Motor neuron (in vitro differentiated cells): ENCODE measurements at regions not wholly inside any gene's neighbourhood (a gene's known extent, or its start where the extent isn't known, plus 50 kb on each side); places are given as distances from the start of the nearest gene placed in this dataset.

Experiments
- ATAC-seq, 8 experiments: fragments of 200-7000 bp; cut with Tn5 transposase; replicated peaks in 6 of 8; 2 replicates each; pipeline ENCODE4 v1.8.0; 2021; ENCODE audit warnings: mild to moderate bottlenecking in 8 of 8, moderate library complexity in 8 of 8
- H3K27ac ChIP-seq, 2 donors: fragments of 250-450 bp; sonication (Bioruptor Pico); 2 replicates each; pipeline ENCODE4 v1.9.0; 2021; ENCODE audit warnings: antibody characterized with exemption in 2 of 2, mild to moderate bottlenecking in 2 of 2, moderate library complexity in 1 of 2
- H3K4me1 ChIP-seq, 2 donors: fragments of 250-450 bp; sonication (Bioruptor Pico); replicated peaks in 1 of 2; 2 replicates each; pipeline ENCODE4 v1.6.1; 2021; ENCODE audit warnings: antibody characterized with exemption in 2 of 2, mild to moderate bottlenecking in 2 of 2, moderate library complexity in 1 of 2
- H3K4me3 ChIP-seq, 5 donors: fragments of 250-450 bp; sonication (Bioruptor Pico); 2 replicates each; pipeline ENCODE4 v1.9.0; 2021; ENCODE audit warnings: antibody characterized with exemption in 5 of 5, mild to moderate bottlenecking in 5 of 5, moderate library complexity in 4 of 5
- WGBS, 10 experiments: fragments of 450-650 bp; shearing (Covaris generic); methylation state at CpG; one replicate each; pipeline ENCODE4 v1.0.0; 2022; 5-methylcytosine and 5-hydroxymethylcytosine counted together
- in situ Hi-C, 9 experiments: fragments of 400-800 bp; cut with MboI; loops; one replicate each; pipeline ENCODE4 v1.15.0; 2021; ENCODE audit warnings: low sequenced_read_pairs in 9 of 9, low pct_unique_long_range_greater_than_20kb in 2 of 9; ENCODE audit not compliant: unreplicated experiment in 9 of 9

DNA sequence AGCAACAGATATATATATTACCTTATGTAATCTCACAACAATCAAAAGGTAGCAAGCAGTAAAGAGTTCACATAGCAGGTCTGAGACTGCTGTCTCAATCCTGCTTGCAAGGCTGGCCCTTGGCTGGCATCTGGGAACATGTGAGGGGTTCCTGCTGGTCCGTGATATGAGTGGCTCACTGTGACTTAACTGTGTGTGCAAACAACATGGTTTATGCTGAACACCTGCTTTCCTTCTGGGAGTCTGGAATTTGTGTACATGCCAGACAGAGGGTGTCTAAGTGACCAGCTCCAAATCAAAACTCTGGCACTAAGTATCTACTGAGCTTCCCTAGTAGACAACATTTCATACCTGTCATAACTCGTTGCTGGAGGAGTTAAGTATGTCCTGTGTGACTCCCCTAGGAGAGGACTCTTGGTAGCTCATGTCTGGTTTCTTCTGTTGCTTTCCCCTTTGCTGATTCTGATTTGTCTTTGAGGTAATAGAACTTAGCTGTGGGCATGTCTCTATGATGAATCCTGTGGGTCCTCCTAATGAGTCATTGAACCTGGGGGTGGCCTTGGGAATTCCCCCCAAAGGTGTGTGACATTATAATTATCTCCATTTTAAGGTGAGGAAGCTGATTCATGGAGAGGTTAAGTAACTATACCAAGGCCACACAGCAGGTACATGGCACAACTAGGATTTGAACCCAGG lies 131.6 kb upstream of the NEDD9 start:
- in situ Hi-C loops = no loop called here
- Histone ChIP-seq H3K27ac (no peak overlapping the region), H3K4me1 (no peaks in the 10 kb centered on the region), H3K4me3 (no peak overlapping the region)
- 0 to 100% (median 58%) methylated on average over 1 to 2 of the region's 2 CpGs; no CpG with 5 or more reads in 2 of the 10 experiments for WGBS, 10 experiments
- no peak for ATAC-seq

GRCh38 chr6:11362564-11362963 lies 130.1 kb upstream of the NEDD9 start:
- H3K27ac ChIP-seq = no peak overlapping the region

DNA sequence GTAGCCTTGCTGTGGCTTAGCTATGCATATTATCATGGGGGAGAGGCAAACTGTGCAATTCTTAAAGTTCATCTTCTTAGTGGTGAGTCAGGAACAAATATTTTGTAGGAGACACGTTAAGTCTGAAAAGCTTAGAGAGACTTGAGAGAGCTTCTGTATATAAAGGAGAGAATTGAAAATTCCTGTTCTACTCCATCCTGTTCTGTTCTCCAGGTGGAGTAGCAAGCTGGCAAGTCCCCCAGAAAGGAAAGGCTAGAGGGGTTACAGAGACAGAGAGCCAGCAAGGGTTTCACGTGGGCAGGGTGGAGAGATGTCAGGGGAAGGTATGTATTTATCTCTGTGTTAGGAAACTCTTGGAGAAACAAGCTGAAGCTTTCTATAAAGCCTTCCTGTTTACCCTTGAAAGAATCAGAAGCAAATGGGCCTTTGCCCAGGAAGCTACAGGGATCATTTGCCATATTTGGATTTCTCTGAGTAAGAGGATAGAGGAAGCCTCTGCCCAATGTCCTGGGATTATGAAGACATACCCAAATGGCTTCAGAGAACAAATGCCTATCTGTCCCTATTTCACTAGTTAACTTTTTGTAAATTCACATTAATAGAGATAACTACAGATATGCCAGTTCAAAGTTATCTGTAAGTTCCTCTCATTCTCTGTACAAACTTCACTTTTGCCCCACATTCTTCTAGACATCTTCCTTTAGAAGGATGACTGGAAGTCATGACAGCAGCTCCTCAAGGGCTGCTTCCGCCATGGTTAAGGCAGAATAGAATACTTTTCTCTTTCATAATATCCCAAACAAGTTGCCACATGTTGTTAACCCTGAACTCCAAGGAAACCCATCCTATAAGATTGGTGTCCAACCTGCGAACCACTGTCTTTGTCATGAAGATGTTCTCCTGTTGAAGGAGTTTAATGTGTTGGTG lies 126.7 kb upstream of the NEDD9 start:
- no peak overlapping the region for H3K27ac ChIP-seq
- in situ Hi-C loops = no loop called here
- ATAC-seq = no peak
- WGBS, 10 experiments = 50 to 97% (median 89%) methylated on average over 1 to 4 of the region's 4 CpGs; no CpG with 5 or more reads in 2 of the 10 experiments
- H3K4me3 ChIP-seq = no peak overlapping the region
- peaks cover 2 to 3% of the 10 kb centered on the region in 2 donors for H3K4me1 ChIP-seq

More at GRCh38 chr6:11362564-11362963, 130.1 kb upstream of the NEDD9 start:
- Histone ChIP-seq H3K4me1 (no peaks in the 10 kb centered on the region), H3K4me3 (no peak overlapping the region)
- in situ Hi-C loops = no loop called here
- no peak for ATAC-seq
- WGBS, 10 experiments = 25 to 100% (median 100%) methylated on average over 1 of the region's 1 CpG; no CpG with 5 or more reads in 4 of the 10 experiments

DNA sequence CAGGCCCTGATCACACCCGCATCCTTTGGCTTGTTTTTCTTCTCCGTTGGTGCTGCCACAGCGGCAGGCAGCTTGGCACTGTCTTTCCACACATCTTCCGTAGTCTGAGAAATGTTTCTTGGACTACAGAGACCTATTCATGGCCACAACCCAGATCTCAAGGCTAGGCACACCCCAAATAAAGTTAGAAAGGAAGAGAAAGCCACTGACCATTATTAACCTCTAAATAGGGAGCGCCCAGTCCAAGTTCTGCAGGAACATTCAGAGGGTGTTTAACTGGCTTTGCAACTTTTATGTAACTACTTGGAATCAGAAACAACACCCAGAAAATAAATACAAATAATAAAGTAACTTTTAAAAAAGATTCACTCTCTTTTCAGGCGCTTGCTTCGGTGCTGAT lies 124.8 kb upstream of the NEDD9 start:
- in situ Hi-C loops = no loop called here
- Histone ChIP-seq H3K4me3 (no peak overlapping the region), H3K27ac (no peak overlapping the region), H3K4me1 (peaks cover 4 to 6% of the 10 kb centered on the region in 2 donors)
- WGBS, 10 experiments = 80 to 100% (median 95%) methylated on average over 2 to 6 of the region's 7 CpGs; no CpG with 5 or more reads in 2 of the 10 experiments
- no peak for ATAC-seq

GRCh38 chr6:11356404-11357155 lies 124.1 kb upstream of the NEDD9 start:
- WGBS, 10 experiments = 53 to 94% (median 80%) methylated on average over 1 to 7 of the region's 11 CpGs; no CpG with 5 or more reads in 1 of the 10 experiments
- peak in 1 of 8 experiments; percentile 34 for ATAC-seq

GRCh38 chr6:11353921-11354389 lies 121.5 kb upstream of the NEDD9 start:
- H3K27ac ChIP-seq = peak overlapping the region in 1 of 2 donors; percentile 28
- ATAC-seq = peak in 5 of 8 experiments; percentile 32 to 91 (median 68)
- in situ Hi-C loops = no loop called here
- peaks cover 4 to 6% of the 10 kb centered on the region in 2 donors for H3K4me1 ChIP-seq
- WGBS, 10 experiments = 0 to 63% (median 24%) methylated on average over 1 to 6 of the region's 6 CpGs
- no peak overlapping the region for H3K4me3 ChIP-seq

More at GRCh38 chr6:11356404-11357155, 124.1 kb upstream of the NEDD9 start:
- Histone ChIP-seq H3K27ac (no peak overlapping the region), H3K4me3 (no peak overlapping the region), H3K4me1 (peaks cover 4 to 6% of the 10 kb centered on the region in 2 donors)
- in situ Hi-C loops = no loop called here

GRCh38 chr6:11350294-11350693 lies 117.8 kb upstream of the NEDD9 start:
- Histone ChIP-seq H3K4me1 (peaks cover 4 to 6% of the 10 kb centered on the region in 2 donors), H3K4me3 (no peak overlapping the region), H3K27ac (no peak overlapping the region)
- ATAC-seq = no peak
- in situ Hi-C loops = no loop called here
- 0 to 100% (median 94%) methylated on average over 1 to 3 of the region's 4 CpGs; no CpG with 5 or more reads in 2 of the 10 experiments for WGBS, 10 experiments

DNA sequence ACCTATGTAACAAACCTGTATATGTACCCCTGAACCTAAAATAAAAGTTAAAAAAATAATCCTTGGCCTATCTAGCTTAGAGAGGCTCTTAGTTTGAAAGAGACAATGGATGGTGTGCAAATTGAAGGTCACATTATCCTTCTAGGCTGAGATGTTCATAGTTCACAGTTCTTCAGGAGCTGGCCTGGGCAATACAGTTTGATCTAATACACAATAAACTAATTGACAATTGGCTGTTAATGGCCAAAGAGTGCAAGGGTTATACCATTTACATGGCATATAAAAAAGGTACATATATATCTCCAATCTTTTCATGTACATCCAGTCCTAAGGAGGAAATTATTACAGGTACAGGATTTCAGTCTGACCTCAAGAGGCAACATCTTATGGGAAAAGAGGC lies 117.4 kb upstream of the NEDD9 start:
- Histone ChIP-seq H3K4me3 (no peak overlapping the region), H3K27ac (no peak overlapping the region), H3K4me1 (peaks cover 4 to 6% of the 10 kb centered on the region in 2 donors)
- no peak for ATAC-seq
- in situ Hi-C loops = no loop called here

DNA sequence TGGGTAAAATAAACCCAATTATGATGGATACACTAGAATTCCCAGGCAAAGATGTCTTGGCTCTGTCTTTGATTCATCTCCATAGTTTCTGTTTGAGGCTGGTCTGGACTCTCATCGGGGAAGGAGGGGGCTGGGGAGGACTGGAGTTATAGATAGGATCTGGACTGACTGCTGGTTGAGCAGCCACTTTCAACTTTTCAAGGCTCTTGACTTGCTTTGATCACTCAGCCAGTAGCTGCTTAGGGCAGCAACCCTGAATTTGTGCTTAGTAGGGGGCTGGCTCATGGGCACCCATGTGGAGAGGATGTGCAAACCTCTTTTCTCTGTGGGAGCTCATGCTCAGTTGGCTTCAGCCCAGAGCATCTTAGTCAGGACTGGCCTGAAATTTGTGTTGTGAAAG lies 114.0 kb upstream of the NEDD9 start:
- in situ Hi-C loops = no loop called here
- Histone ChIP-seq H3K4me3 (no peak overlapping the region), H3K27ac (no peak overlapping the region), H3K4me1 (no peaks in the 10 kb centered on the region)
- ATAC-seq = no peak
- 80% methylated on average over 1 of the region's 1 CpG; no CpG with 5 or more reads in 9 of the 10 experiments for WGBS, 10 experiments

GRCh38 chr6:11345536-11345935 lies 113.1 kb upstream of the NEDD9 start:
- WGBS, 10 experiments = 43 to 93% (median 88%) methylated on average over 1 to 4 of the region's 5 CpGs; no CpG with 5 or more reads in 1 of the 10 experiments
- Histone ChIP-seq H3K4me1 (no peaks in the 10 kb centered on the region), H3K4me3 (no peak overlapping the region), H3K27ac (no peak overlapping the region)
- in situ Hi-C loops = no loop called here
- no peak for ATAC-seq

- ATAC-seq = no peak
- Histone ChIP-seq H3K27ac (no peak overlapping the region), H3K4me1 (no peaks in the 10 kb centered on the region), H3K4me3 (no peak overlapping the region)
- 40 to 95% (median 87%) methylated on average over 2 to 6 of the region's 6 CpGs; no CpG with 5 or more reads in 2 of the 10 experiments for WGBS, 10 experiments
- in situ Hi-C loops = no loop called here
Observed at GRCh38 chr6:11343963-11344723, 111.7 kb upstream of the NEDD9 start.

GRCh38 chr6:11341867-11342266 lies 109.4 kb upstream of the NEDD9 start:
- Histone ChIP-seq H3K4me3 (no peak overlapping the region), H3K4me1 (no peaks in the 10 kb centered on the region), H3K27ac (no peak overlapping the region)
- 4 to 100% (median 83%) methylated on average over 1 to 2 of the region's 2 CpGs for WGBS, 10 experiments
- in situ Hi-C loops = no loop called here
- ATAC-seq = peak in 2 of 8 experiments; percentile 15 to 22
